Right lobe of liver (tissue), 4 donors: ENCODE measurements at regions not wholly inside any gene's neighbourhood (a gene's known extent, or its start where the extent isn't known, plus 50 kb on each side); places are given as distances from the start of the nearest gene placed in this dataset.

Experiments used
- CTCF ChIP-seq, 4 donors: fragments of 200-600 bp in 3 of 4; fragments of 450-650 bp in 1 of 4; IDR thresholded peaks; one replicate each; pipeline versions ENCODE4 v1.5.1 to v1.8.0; 2016 to 2022; ENCODE audit warnings: antibody characterized with exemption in 4 of 4, mild to moderate bottlenecking in 2 of 4
- POLR2A ChIP-seq: fragments of 450-650 bp; IDR thresholded peaks from one replicate; pipeline ENCODE4 v1.6.1; 2017; ENCODE audit warnings: antibody characterized with exemption, mild to moderate bottlenecking
- donor health status: DM: no; HTN: no; CAD: no.
- donor health status: DM: no; HTN: no; CAD: no.
- donor health status: DM: no; HTN: yes; CAD: no.

GRCh38 chr3:10729439-10729838, 86.6 kb upstream of the SLC6A11 start:
- no peak for TF ChIP-seq CTCF (IDR thresholded peaks at IDR 0.05)
- TF ChIP-seq POLR2A: no peak
